Inferior parietal cortex (tissue), 1 donor: ENCODE measurements at regions not wholly inside any gene's neighbourhood (a gene's known extent, or its start where the extent isn't known, plus 50 kb on each side); places are given as distances from the start of the nearest gene placed in this dataset.

Source experiments
- DNase-seq: peaks from one replicate; pipeline ENCODE4 v3.0.0-alpha.2; 2016; ENCODE audit errors: extremely low spot score

GRCh38 chr2:226396541-226396940 is 403.1 kb downstream of the IRS1 start:
- no peak for DNase-seq

- DNase-seq = no peak
Observed at GRCh38 chr2:226387499-226387942, 412.1 kb downstream of the IRS1 start.

GRCh38 chr2:226383461-226383860 is 416.2 kb downstream of the IRS1 start:
- no peak for DNase-seq

DNA sequence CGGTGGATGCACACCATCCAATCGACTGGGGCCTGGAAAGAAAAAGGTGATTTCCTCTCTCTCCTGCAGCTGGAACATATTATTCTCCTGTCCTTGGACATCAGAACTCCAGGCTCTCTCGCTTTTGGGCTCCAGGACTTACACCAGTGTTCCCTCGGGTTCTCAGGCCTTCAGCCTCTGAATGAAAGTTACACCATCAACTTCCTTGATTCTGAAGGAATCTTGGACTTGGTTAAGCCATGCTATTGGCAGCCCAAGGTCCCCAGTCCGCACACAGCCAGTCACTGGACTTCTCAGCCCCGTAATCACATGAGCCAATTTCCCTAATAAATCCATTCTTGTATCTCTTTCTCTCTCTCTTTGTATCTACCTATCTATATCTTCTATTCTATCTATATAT is 418.9 kb downstream of the IRS1 start:
- DNase-seq = no peak

- DNase-seq = no peak
Observed at GRCh38 chr2:226378753-226379705, 420.6 kb downstream of the IRS1 start.

GRCh38 chr2:226376516-226377180 is 423.0 kb downstream of the IRS1 start:
- DNase-seq = no peak

GRCh38 chr2:226366920-226367319 is 432.7 kb downstream of the IRS1 start:
- no peak for DNase-seq

DNA sequence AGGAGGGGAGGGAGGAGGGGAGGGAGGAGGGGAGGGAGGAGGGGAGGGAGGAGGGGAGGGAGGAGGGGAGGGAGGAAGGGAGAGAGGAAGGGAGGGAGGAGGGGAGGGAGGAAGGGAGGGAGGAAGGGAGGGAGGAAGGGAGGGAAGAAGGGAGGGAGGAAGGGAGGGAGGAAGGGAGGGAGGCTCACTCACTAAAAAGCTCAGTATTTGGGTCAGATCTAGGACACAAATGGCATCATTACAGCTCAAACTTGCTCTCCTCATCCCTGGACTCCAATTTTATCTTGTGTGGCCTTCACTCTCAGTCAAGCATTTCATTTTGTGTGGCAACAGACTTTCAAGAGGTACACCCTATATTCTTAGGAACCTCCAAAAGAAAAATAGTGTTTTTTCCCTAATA is 435.4 kb downstream of the IRS1 start:
- DNase-seq = no peak

GRCh38 chr2:226362980-226363379 is 436.6 kb downstream of the IRS1 start:
- DNase-seq = no peak

DNA sequence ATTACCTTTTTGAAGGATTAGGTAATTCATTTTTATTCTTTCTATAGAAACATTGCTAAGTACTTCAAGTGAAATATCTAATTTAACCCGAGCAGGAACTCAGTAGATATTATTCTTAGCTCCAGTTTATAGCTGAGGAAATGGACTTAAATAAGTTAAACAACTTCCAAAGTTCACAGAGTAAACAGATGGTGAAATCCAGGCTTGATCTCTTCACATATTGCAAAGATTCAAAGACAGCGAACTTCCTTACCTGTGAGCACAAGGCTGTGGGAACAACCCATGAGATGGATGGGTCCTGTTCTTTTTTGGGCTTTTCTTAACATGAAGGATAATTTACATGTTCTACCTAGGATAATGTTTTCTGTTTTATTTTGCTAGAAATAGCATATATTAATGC is 439.0 kb downstream of the IRS1 start:
- no peak for DNase-seq

- no peak for DNase-seq
Observed at GRCh38 chr2:226358688-226359087, 440.9 kb downstream of the IRS1 start.

DNA sequence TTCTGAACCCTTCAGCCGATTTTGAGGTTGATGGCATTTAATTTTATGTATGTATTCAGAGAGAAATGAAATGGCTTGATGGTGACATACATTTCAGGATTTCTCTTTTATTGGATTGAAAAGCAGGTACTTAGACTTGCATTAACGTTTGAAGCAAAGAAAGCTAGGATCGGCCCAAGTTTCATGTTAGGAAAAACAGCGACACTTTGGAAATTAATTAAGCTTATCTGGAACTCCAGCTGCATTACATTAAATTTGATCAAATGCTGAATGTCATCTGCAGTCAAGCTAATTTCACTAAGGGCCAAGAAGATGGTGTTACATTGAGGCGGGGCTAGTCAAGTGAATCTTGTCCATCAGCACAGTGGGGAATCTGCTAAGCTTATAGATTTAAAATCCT is 441.8 kb downstream of the IRS1 start:
- no peak for DNase-seq

GRCh38 chr2:226355600-226355999 is 444.0 kb downstream of the IRS1 start:
- no peak for DNase-seq

- DNase-seq = no peak
Observed at GRCh38 chr2:226354434-226354833, 445.2 kb downstream of the IRS1 start.

DNA sequence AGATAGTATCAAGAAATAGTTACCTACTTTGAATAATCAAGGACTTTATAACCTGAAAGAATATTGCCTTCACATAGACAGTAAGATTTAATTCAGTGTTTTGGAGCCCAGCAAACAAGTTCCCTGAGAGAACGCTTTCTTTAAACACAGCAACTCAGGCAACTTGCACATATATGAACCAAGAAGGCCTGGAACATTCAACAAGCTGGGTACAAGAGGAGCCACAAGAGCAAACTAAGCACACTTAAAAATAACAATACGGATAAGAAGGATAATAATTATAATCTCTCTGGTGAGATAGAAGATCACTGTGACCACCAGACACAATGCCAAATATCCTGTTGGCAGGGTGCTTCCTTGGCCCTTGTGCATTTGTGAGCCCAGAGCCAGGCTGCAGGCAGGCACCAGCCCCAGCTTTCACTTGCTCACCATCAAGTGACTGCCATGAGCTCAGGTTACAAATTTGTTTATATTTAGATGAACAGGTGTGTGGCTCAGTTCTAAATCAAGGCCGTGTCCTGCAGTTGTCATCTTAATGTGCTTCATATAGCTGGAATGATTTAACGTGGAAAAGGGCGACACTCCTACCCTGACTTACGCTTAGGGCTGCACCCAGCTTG is 446.6 kb downstream of the IRS1 start:
- DNase-seq = no peak

GRCh38 chr2:226351711-226352110 is 447.9 kb downstream of the IRS1 start:
- no peak for DNase-seq

DNA sequence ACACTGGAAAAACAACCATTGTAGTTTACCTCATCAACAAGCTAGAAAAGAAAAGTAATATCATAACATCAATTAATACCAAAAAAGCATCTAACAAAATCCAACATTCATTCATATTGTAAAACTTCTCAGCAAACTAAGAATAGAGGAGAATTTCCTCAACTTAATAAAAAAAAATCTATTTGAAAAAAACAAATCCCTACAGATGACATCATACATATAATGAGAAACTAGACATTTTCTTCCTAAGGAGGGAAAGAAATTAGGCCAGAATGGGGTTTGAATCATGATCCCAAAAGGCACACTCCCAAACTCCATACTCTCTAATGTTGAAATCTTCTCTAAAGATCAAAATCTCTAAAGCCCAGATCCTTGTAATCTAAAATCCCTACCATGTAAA is 460.0 kb downstream of the IRS1 start:
- no peak for DNase-seq

GRCh38 chr2:226338825-226339224 is 460.8 kb downstream of the IRS1 start:
- no peak for DNase-seq

- DNase-seq = no peak
Observed at GRCh38 chr2:226337941-226338600, 461.5 kb downstream of the IRS1 start.

- no peak for DNase-seq
Observed at GRCh38 chr2:226336283-226336682, 463.3 kb downstream of the IRS1 start.

DNA sequence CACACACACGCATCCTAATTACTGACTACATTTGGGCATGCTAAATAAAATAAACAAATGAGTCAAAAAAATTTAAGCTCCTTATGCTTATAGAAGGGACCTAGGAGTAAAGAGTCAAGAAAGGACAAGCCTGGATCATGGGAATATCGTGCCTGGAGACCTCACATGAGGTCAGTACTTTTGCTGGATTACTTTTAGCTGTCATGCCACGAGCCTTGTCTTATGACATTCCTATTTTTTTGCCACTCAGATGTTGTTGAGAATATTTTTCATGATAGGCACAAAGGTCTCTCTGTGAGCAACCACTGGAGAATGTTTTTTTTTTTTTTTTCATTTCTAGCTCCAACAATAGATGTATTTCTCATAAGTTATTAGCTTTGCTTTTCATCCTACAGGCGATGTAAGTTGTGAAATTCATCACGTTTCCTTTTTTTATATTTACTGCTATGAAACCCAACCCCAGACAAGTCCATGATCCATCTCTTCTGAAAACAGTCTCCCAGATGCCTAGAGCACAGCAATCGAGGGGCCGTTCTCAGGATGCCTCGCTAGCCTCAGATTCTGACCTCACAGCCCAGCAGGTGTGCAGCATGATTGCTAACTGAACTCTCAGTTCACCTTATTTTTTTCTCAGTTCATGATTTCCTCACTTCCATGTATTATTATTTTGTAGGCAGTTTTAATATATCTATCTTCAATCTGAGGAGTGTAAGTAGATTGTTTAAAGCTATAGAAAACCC is 464.5 kb downstream of the IRS1 start:
- DNase-seq = no peak
